ENCODE measurements at regions not wholly inside any gene's neighbourhood (a gene's known extent, or its start where the extent isn't known, plus 50 kb on each side); places are given as distances from the start of the nearest gene placed in this dataset.

GRCh38 chr20:53884859-53885541 lies 185.4 kb downstream of the BCAS1 start:
- TF ChIP-seq EP300 (IDR thresholded peaks at IDR 0.05; ENCODE audit: borderline replicate concordance) (no peak), NFIC (IDR thresholded peaks at IDR 0.05) (no peak), RAD21 (IDR thresholded peaks at IDR 0.05; ENCODE audit: low read depth) (no peak), TAF1 (IDR thresholded peaks at IDR 0.05; ENCODE audit: low read depth) (no peak), TEAD4 (IDR thresholded peaks at IDR 0.05) (no peak)

Data from Ishikawa (cell line).